ENCODE measurements at regions not wholly inside any gene's neighbourhood (a gene's known extent, or its start where the extent isn't known, plus 50 kb on each side); places are given as distances from the start of the nearest gene placed in this dataset.

DNA sequence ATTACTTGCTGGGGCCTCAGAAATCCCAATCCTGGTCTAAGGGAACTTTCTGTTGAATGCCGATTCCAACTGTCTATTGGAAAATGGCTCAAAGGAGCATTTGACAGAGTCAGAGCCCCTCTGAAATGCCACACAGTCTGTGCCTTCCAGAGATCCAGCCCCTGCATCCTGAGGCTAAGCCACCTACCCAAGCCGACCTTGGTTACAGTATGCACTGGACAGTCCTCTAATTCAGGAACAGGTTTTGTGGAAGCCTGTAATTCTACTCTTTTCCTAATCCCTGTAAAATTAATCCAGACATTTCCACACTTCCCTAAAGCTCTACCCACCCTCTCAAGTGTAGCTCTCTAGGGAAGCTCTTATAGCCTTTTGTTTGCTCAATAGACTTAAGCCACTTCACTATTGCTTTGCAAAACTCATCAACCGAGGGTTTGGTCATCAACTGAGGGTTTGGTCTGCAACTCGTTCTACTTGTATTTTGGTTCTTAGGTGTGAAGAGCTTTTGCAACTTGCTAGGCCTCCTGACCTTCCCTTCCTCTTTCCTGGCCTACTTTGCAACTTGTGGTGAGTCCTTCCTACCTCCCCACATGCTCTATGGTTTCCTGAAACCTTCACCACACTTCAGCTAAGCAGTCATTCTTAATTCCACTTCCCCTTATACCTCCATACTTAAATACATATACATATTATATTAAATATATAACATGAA, 364.8 kb downstream of the SFMBT2 start:
- H3K27me3 ChIP-seq: no peaks in the 10 kb centered on the region
- H3K27ac ChIP-seq: peak overlapping the region in 1 of 12 donors; percentile 73
- DNase-seq (no peak), ATAC-seq (peak in 1 of 4 donors; percentile 48)
- no peak for TF ChIP-seq POLR2A (IDR thresholded peaks at IDR 0.05)
- TF ChIP-seq, protein P1, sequence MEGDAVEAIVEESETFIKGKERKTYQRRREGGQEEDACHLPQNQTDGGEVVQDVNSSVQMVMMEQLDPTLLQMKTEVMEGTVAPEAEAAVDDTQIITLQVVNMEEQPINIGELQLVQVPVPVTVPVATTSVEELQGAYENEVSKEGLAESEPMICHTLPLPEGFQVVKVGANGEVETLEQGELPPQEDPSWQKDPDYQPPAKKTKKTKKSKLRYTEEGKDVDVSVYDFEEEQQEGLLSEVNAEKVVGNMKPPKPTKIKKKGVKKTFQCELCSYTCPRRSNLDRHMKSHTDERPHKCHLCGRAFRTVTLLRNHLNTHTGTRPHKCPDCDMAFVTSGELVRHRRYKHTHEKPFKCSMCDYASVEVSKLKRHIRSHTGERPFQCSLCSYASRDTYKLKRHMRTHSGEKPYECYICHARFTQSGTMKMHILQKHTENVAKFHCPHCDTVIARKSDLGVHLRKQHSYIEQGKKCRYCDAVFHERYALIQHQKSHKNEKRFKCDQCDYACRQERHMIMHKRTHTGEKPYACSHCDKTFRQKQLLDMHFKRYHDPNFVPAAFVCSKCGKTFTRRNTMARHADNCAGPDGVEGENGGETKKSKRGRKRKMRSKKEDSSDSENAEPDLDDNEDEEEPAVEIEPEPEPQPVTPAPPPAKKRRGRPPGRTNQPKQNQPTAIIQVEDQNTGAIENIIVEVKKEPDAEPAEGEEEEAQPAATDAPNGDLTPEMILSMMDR (IDR thresholded peaks at IDR 0.05): no peak
- no peaks in the 10 kb centered on the region for H3K36me3 ChIP-seq
- H3K4me3 ChIP-seq: no peak overlapping the region
- peaks cover 0 to 5% (median 0%) of the 10 kb centered on the region in 12 donors for H3K9me3 ChIP-seq
- 76 to 86% (median 78%) methylated on average over 4 of the region's 4 CpGs for WGBS, 4 donors
- intact Hi-C loops (cut with DNase I): no loop called here
- peaks cover 0 to 22% (median 0%) of the 10 kb centered on the region in 12 donors for H3K4me1 ChIP-seq

DNA sequence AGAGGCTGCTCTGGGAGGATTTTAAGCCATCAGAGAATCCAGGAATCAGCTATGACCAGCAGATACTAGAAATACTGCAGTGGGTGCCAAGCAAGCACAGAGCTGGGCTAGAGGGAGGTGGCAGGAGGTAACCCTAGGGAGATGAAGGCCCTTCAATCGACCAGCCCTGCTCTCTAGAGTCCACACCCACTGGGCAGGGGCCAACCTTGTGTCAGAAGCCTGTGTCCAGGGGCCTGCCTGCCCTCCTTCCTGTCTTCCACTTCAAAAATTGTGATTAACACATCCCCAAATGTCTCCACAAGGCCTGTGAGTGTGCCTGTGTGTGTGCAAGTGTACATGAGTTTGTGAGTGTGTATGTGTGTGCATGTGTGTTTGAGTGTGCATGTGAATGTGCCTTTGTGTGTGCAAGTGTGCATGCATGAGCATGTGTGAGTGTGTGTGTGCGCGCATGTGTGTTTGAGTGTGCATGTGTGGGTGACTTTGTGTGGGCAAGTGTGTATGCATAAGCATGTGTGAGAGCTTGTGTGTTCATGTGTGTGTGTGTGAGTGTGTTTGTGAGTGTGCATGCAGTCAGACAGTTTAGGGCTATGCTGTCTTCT, 367.7 kb downstream of the SFMBT2 start:
- Histone ChIP-seq H3K4me3 (no peak overlapping the region), H3K27ac (no peak overlapping the region), H3K36me3 (no peaks in the 10 kb centered on the region), H3K27me3 (peaks cover 0 to 3% (median 0%) of the 10 kb centered on the region in 9 donors), H3K4me1 (peaks cover 0 to 22% (median 0%) of the 10 kb centered on the region in 12 donors), H3K9me3 (no peaks in the 10 kb centered on the region)
- intact Hi-C loops (cut with DNase I): no loop called here
- 64 to 77% (median 74%) methylated on average over 3 of the region's 3 CpGs for WGBS, 4 donors
- ATAC-seq: no peak
- no peak for TF ChIP-seq POLR2A (IDR thresholded peaks at IDR 0.05)
- TF ChIP-seq, protein P1 (IDR thresholded peaks at IDR 0.05): no peak
- DNase-seq: no peak

DNA sequence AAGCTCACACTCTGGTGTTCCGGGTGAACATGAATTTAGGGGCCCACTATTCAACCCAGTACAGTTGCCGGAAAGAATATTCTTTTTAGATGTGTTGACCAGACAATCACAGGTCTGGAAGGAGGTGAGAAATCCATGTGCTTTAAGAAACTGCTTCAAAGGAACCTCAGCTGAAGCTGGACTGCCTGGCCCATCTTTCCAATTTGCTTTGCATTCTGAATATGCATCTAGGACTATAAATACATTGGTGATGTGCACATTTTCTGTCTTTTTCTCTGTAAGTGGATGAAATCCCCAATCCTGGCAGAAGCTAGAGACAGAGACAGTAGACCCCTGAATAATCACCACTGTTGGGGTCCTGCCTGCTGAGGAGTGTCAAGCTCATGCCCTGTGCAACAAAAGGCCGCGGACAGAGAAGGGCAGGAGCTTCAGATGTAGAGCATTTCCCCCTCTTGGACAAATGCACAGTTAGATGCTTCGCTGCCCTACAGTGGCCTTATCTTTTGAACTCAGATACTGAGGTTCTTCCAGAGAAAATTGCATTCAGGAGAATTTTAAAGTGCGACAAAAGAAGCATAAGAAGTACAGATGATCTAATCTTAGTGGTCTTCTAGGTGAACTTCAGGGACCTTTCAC, 368.3 kb downstream of the SFMBT2 start:
- Histone ChIP-seq H3K4me3 (no peak overlapping the region), H3K4me1 (peaks cover 0 to 22% (median 0%) of the 10 kb centered on the region in 12 donors), H3K27ac (no peak overlapping the region), H3K36me3 (no peaks in the 10 kb centered on the region), H3K9me3 (no peaks in the 10 kb centered on the region), H3K27me3 (peaks cover 0 to 3% (median 0%) of the 10 kb centered on the region in 9 donors)
- TF ChIP-seq, protein P1 (IDR thresholded peaks at IDR 0.05): no peak
- TF ChIP-seq POLR2A (IDR thresholded peaks at IDR 0.05): no peak
- DNase-seq (no peak), ATAC-seq (no peak)
- intact Hi-C loops (cut with DNase I): no loop called here
- WGBS, 4 donors: 82 to 88% (median 86%) methylated on average over 6 of the region's 6 CpGs

DNA sequence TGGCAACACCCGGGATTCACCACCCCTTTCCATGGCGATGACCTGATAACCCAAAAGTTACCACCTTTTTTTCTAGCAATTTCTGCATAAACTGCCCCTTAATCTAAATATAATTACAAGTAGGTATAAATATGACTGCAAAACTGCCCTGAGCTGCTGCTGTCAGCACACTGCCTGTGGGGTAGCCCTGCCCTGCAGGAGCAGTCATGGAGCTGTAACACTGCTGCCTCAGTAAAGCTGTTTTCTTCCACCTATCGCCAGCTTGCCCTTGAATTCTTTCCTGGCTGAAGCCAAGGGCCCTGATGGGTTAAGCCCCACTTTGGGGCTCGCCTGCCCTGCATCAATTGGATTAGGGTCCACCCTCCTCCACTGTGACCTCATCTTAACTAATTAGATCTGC, 368.8 kb downstream of the SFMBT2 start:
- intact Hi-C loops (cut with DNase I): no loop called here
- H3K4me3 ChIP-seq: no peak overlapping the region
- H3K4me1 ChIP-seq: peaks cover 0 to 22% (median 0%) of the 10 kb centered on the region in 12 donors
- ATAC-seq (no peak), DNase-seq (no peak)
- TF ChIP-seq POLR2A (IDR thresholded peaks at IDR 0.05): no peak
- TF ChIP-seq, protein P1 (IDR thresholded peaks at IDR 0.05): no peak
- H3K27ac ChIP-seq: no peak overlapping the region
- H3K36me3 ChIP-seq: no peaks in the 10 kb centered on the region
- WGBS, 4 donors: 78 to 82% (median 80%) methylated on average over 4 of the region's 4 CpGs
- H3K9me3 ChIP-seq: no peaks in the 10 kb centered on the region
- peaks cover 0 to 3% (median 0%) of the 10 kb centered on the region in 9 donors for H3K27me3 ChIP-seq
